Suppressor macrophage (primary cell): ENCODE measurements at regions not wholly inside any gene's neighbourhood (a gene's known extent, or its start where the extent isn't known, plus 50 kb on each side); places are given as distances from the start of the nearest gene placed in this dataset.
"Not testable (repeated sequence)": the region's sequence is repeated elsewhere in the genome, so short reads cannot be mapped to it uniquely, and the experiment has no call there.

Source experiments
- DNase-seq, 4 experiments: peaks; one replicate each; pipeline ENCODE4 v3.0.0-alpha.2; 2020 to 2022

DNA sequence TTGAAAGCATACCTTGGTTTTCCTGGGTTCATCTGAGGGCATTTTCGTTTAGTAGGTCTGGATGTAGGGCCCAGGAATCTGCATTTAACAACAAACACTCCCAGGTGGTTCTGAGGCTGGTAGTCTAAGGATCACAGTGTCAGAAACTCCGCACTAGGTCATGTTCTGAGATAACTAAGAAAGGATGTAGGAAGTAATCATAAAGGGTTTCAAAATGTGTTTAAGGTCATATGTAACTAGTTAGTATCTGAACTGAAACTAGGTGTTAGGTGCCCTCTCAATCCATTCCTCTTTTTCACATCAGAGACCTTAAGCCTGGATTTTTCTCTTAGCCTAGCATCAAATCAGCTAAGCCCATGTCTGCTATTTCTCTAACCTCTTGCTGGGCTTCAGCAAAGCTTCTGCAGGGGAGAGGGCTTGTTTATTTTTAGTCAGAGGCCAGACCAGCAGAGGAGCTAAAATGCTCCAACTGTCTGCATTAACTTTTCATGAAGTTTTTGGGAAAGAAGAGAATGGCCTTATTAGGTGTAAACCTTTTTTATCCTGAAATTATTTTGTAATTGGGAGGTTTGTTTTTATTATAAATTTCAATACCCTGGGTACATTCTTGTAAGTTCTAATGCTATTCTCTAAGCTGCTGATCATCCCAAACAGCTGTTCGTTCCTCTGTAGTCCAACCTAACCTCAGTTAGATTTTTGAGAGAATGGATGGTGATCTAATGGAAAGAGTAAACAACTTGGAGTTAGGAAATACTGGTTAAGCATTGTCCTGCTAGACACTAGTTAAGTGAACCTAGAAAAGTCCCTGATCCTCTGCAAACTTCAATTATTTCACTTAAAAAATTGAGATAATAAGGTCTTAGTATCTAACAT lies 262.8 kb upstream of the RFC3 start:
- no peak for DNase-seq

- no peak for DNase-seq
These were observed 261.1 kb upstream of the RFC3 start for GRCh38 chr13:33556828-33557227.

DNA sequence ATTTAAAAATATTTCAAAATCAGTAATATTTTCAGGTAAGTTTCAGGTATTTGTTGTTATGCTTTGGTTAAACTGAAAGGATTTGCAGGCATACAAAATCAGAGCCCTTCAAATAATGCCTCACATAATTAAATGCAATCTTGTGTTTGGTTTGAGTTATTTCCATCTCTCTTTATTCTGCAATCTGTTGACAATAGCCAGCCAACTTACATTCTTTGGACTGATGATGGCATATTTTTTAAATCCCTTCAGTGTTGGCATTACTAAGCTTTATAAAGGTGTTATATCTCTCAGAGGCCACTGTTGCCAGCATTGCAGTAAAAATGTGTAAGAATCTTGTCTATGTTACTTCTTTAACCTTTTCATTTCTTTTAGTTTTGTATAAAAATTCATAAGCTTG lies 257.2 kb upstream of the RFC3 start:
- no peak for DNase-seq

GRCh38 chr13:33561627-33562026 lies 256.3 kb upstream of the RFC3 start:
- no peak for DNase-seq

GRCh38 chr13:33571618-33572017 lies 246.3 kb upstream of the RFC3 start:
- no peak for DNase-seq

GRCh38 chr13:33572322-33572721 lies 245.6 kb upstream of the RFC3 start:
- not testable (repeated sequence) for DNase-seq

- peak in 1 of 4 experiments; percentile 2 for DNase-seq
These were observed 242.6 kb upstream of the RFC3 start for GRCh38 chr13:33575378-33575777.

- DNase-seq = no peak
These were observed 240.9 kb upstream of the RFC3 start for GRCh38 chr13:33577007-33577406.

DNA sequence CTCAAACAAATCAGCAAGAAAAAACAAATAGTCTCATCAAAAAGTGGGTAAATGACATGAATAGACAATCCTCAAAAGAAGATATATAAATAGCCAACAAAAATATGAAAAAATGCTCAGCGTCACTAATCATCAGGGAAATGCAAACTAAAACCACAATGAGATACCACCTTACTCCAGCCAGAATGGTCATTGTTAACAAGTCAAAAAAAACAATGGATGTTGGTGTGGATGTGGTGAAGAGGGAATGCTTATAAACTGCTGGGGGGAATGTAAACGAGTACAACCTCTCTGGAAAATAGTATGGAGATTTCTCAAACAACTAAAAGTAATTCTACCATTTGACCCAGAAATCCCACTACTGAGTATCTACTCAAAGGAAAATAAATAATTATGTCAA lies 239.2 kb upstream of the RFC3 start:
- no peak for DNase-seq

DNA sequence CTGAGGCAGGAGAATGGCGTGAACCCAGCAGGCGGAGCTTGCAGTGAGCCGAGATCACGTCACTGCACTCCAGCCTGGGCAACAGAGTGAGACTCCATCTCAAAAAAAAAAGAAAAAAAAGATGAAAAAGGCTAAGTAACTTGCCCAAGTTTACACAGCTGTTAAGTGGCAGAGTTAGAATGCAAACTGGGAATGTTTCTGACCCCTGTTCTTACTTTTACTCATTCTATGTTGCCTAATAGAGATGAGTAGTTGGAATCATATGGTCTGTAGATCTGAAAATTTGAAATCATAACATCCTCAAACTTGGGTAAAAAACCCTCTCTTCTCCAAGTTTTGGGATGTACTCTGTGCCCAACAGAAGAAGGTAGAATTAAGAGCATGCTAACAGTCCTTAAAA lies 235.8 kb upstream of the RFC3 start:
- DNase-seq = peak in 1 of 4 experiments; percentile 2

GRCh38 chr13:33583398-33583797 lies 234.6 kb upstream of the RFC3 start:
- peak in 1 of 4 experiments; percentile 8 for DNase-seq

DNA sequence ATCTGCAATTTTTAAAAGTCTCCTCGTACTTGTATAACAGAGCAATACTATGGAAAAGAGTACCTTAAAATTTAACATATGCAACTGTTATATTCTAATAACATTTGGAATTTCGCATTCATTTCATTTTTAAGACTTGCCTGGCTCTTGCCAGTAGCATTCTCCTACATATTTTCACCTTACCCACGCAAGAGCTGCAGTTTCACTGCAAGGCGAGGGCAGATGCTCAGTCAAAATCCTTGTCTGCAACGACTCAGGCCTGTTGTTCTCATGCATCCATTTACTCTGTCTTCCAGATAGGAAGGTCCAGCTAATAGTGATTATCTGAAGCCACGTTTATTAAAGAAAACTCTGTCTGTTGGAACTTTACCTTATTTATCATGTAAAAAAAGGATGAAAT lies 227.0 kb upstream of the RFC3 start:
- DNase-seq = no peak

GRCh38 chr13:33606692-33607091 lies 211.3 kb upstream of the RFC3 start:
- peak in 1 of 4 experiments; percentile 6 for DNase-seq

DNA sequence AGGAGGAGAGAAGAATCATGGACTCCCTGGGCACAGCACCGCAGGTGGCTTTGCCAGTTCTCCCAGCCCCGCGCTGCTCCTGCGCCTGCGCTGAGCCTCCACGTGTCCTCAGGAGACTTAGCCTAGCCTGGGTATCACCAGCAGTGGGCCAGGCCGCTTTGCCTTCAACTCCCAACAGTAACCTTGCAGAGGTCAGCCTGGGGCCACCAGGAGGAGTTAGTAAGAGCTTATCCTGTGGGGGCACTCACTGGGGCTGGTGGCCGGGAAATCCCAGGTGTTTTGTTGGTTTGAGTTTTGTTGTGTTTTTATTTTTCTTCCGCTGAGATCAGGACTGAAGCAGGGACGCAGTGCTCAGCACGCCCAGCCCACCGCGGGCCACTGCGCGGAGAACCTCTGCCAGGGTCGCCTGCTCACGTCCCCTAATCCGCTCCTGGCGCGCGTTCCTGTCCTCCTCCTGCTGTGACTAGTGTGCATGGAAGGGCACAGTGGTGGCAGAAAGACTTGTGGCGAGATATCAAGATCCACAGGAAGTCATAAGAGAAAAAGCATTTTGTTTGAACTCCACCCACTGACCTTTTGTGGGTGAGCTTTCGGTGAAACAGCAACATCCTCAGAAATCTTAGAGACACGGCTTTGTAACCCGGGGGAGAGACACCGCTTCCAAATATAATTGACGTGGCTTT lies 207.4 kb upstream of the RFC3 start:
- no peak for DNase-seq

GRCh38 chr13:33611121-33611805 lies 206.7 kb upstream of the RFC3 start:
- DNase-seq = no peak

DNA sequence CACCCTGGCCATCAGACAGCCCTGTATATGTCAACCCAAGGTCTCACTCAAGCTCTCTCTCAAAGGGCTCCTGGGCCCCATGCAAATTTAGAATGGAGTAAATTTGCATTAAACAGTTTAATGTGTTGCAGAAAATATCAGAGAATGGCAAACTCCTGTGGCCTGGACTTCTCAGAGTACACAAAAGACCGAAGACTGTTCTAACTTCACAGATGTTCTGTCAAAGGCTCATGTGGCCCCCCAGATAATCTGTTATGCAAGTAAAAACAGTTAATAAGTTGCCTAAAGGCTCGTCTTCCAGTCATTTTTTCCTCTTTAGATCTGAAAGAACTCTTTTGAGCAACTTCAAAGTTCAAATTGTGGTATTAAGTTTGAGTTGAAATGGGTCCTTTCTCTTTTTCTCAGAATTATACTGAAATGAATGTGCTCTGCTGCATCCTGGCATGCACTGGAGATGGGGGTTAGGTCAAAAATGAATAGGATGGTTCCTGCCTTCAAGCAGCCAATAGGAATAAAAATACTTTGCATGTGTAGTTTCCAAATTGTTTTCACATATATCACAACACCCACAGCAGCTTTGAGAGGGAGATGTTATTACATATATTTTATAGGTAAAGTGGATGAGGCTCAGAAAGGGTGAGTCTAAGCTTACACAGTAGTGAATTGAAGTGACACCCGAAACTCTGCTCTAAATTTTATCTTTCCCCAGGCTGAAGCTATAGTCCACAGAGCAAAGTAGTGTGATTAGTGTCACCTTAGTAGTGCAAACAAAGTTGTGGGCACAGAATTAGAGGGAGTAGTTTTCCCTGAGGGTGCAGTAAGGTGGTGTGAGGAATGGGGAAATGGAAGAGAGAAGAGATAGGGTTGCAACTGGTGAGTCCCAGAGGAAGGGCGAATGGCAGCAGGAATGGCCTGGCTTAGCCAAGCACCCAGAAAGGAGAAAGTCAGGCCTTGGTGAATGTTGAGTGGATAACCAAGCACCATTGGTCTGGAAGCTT lies 205.0 kb upstream of the RFC3 start:
- DNase-seq = no peak

DNA sequence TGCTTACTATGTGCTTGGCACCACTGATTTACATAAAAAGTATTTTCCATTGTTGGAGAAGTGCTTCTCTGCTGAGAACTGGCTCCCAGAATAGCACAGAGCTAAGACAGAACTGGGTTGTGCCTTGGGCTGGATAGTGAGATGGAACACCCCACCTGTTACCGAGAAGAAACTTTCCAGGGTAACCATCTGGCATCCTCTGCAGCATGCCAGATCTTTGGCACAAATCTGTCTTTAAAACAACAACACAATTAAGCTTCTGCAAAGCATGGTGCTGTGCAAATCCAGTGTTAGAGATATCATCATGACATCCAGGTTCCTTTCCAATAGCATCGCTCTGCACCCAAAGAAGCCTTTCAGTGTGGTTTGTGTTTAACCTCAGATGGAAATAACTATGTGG lies 202.5 kb upstream of the RFC3 start:
- no peak for DNase-seq

GRCh38 chr13:33616130-33616529 lies 201.8 kb upstream of the RFC3 start:
- DNase-seq = no peak

DNA sequence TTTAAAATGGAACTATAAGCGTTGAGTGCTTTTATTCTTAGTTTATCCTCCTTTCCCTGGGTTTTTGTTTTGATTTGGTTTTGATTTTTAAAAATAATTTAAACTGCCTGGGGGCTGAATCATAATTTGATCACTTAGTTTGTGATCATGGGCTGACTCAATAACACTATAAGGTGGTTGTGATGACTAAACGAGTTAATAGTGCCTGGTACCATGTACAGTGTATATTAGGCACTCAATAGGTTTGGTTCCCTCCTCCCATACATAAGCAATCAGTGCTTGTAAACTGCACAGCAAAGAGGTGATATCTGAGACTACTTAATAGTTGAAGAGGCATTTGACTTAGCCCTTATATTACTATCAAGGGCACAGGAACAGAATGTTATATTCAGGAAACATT lies 200.9 kb upstream of the RFC3 start:
- DNase-seq = no peak

- no peak for DNase-seq
These were observed 193.7 kb upstream of the RFC3 start for GRCh38 chr13:33624253-33624652.

DNA sequence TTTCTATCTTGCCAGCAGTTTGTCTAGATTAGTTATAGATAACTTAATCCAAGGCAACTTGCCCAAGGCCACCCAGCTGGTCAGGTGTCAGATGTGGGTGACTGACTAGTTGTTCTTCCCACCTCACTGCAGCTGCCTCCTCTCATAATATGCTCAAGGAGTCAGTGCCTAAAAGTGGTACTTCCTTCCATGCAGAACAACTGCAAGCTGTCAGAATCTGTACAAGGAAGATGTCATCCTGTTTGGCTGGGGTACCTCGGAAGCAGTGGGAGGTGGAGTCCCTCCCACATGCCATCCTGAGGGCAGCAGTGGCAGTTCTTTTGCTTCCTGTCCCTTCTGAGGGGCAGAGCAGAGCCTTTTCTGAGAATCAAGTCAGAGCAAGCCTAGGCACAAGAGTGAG lies 193.2 kb upstream of the RFC3 start:
- DNase-seq = peak in 3 of 4 experiments; percentile 4 to 25 (median 11)

GRCh38 chr13:33626407-33626806 lies 191.5 kb upstream of the RFC3 start:
- DNase-seq = no peak
